ENCODE measurements at regions not wholly inside any gene's neighbourhood (a gene's known extent, or its start where the extent isn't known, plus 50 kb on each side); places are given as distances from the start of the nearest gene placed in this dataset.

DNA sequence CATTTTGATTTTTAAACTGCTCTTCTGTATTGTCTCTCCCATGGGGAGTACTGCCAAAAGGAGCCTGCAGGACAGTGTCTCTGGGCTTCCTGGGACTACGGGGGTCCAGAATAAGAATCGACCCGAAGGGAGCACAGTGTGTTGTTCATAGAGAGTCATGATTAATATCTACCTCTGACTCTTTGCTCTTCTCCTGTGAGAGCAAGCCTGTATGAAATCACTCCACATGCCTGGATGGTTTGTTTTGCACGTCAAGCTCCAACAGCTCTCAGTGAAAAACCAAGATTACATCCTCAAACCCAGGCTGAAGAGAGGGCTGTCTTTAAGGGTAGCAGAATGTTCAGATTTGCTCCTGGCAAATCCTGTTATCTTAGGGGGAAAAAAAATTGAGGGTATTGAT lies 1860.0 kb upstream of the WWC1 start:
- WGBS (ENCODE audit: low lambda C conversion rate, missing lambda C conversion rate): 34% methylated on average over 4 of the region's 4 CpGs
- DNase-seq (ENCODE audit: low spot score): no peak

DNA sequence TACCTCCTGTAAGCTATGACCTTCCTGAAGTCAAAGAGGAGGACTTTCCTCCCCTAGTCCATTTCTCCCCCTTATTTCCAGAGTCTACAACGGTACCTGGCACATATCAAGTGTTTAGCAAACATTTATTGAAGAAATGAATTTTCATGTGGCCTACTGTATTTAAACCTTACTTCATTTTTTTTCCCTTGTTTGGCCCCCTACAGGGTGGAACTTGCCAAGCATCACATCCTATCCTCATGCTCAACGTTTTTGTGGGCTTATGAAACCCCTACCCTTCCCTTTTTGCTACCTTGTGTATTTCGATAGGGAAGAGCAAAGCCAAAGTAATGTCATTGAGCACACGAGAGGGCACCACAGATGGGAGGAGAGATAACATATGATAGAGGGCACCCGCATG lies 1857.8 kb upstream of the WWC1 start:
- no peak overlapping the region for H3K4me3 ChIP-seq
- H3K27ac ChIP-seq: no peak overlapping the region
- no peak overlapping the region for H2AFZ ChIP-seq
- WGBS (ENCODE audit: low lambda C conversion rate, missing lambda C conversion rate): 84% methylated on average over 5 of the region's 5 CpGs
- H3K27me3 ChIP-seq: no peaks in the 10 kb centered on the region
- H3K9me2 ChIP-seq (replicated peaks; ENCODE audit: insufficient read depth): no peaks in the 10 kb centered on the region
- no peaks in the 10 kb centered on the region for H3K4me1 ChIP-seq (ENCODE audit: insufficient read depth)
- H3K9me3 ChIP-seq (ENCODE audit: low read depth): no peaks in the 10 kb centered on the region
- H3K4me2 ChIP-seq: no peak overlapping the region
- TF ChIP-seq EZH2phosphoT487 (IDR thresholded peaks at IDR 0.05; ENCODE audit: low read depth, severe bottlenecking, unreplicated experiment) (no peak), EZH2 (IDR thresholded peaks at IDR 0.05; ENCODE audit: borderline replicate concordance) (no peak)
- TF ChIP-seq, protein P1, sequence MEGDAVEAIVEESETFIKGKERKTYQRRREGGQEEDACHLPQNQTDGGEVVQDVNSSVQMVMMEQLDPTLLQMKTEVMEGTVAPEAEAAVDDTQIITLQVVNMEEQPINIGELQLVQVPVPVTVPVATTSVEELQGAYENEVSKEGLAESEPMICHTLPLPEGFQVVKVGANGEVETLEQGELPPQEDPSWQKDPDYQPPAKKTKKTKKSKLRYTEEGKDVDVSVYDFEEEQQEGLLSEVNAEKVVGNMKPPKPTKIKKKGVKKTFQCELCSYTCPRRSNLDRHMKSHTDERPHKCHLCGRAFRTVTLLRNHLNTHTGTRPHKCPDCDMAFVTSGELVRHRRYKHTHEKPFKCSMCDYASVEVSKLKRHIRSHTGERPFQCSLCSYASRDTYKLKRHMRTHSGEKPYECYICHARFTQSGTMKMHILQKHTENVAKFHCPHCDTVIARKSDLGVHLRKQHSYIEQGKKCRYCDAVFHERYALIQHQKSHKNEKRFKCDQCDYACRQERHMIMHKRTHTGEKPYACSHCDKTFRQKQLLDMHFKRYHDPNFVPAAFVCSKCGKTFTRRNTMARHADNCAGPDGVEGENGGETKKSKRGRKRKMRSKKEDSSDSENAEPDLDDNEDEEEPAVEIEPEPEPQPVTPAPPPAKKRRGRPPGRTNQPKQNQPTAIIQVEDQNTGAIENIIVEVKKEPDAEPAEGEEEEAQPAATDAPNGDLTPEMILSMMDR (IDR thresholded peaks at IDR 0.05; ENCODE audit: poor library complexity): no peak
- DNase-seq (ENCODE audit: low spot score): no peak
- no peaks in the 10 kb centered on the region for H3K36me3 ChIP-seq (replicated peaks; ENCODE audit: insufficient read depth, low read depth)
- no peaks in the 10 kb centered on the region for H4K20me1 ChIP-seq (ENCODE audit: insufficient read depth, poor library complexity, severe bottlenecking)
- no peaks in the 10 kb centered on the region for H3K79me2 ChIP-seq

More for the DNA sequence above, 1860.0 kb upstream of the WWC1 start:
- H3K27ac ChIP-seq: no peak overlapping the region
- H3K36me3 ChIP-seq (replicated peaks; ENCODE audit: insufficient read depth, low read depth): no peaks in the 10 kb centered on the region
- no peaks in the 10 kb centered on the region for H3K4me1 ChIP-seq (ENCODE audit: insufficient read depth)
- no peak overlapping the region for H2AFZ ChIP-seq
- H3K9me3 ChIP-seq (ENCODE audit: low read depth): no peaks in the 10 kb centered on the region
- no peaks in the 10 kb centered on the region for H3K9me2 ChIP-seq (replicated peaks; ENCODE audit: insufficient read depth)
- TF ChIP-seq EZH2 (IDR thresholded peaks at IDR 0.05; ENCODE audit: borderline replicate concordance): no peak
- TF ChIP-seq EZH2phosphoT487 (IDR thresholded peaks at IDR 0.05; ENCODE audit: low read depth, severe bottlenecking, unreplicated experiment): no peak
- TF ChIP-seq, protein P1 (IDR thresholded peaks at IDR 0.05; ENCODE audit: poor library complexity): no peak
- no peaks in the 10 kb centered on the region for H3K27me3 ChIP-seq
- H3K4me3 ChIP-seq: no peak overlapping the region
- no peak overlapping the region for H3K4me2 ChIP-seq
- no peaks in the 10 kb centered on the region for H3K79me2 ChIP-seq
- H4K20me1 ChIP-seq (ENCODE audit: insufficient read depth, poor library complexity, severe bottlenecking): no peaks in the 10 kb centered on the region

DNA sequence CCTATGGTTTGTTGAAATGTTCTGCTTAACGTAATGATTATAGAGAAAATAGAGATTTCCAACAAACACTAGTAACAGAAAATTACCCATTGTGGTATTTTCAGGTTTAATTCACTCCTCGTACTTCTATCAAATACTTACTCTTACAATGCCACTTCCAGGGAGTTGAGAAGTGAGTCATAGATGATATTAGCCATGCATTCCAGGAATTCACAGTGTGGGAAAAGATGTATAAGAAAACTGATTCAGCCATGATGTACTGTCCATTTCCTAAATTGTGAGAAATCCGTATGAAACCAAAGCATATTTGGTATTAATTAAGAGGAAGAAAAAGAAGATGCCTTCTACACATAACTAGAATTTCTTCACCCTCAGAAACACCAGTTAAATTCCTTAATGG lies 1854.6 kb upstream of the WWC1 start:
- no peak overlapping the region for H3K4me3 ChIP-seq
- H3K79me2 ChIP-seq: no peaks in the 10 kb centered on the region
- H3K27me3 ChIP-seq: no peaks in the 10 kb centered on the region
- H3K4me2 ChIP-seq: no peak overlapping the region
- 81% methylated on average over 3 of the region's 3 CpGs for WGBS (ENCODE audit: low lambda C conversion rate, missing lambda C conversion rate)
- H3K27ac ChIP-seq: no peak overlapping the region
- no peaks in the 10 kb centered on the region for H4K20me1 ChIP-seq (ENCODE audit: insufficient read depth, poor library complexity, severe bottlenecking)
- TF ChIP-seq, protein P1 (IDR thresholded peaks at IDR 0.05; ENCODE audit: poor library complexity): no peak
- TF ChIP-seq EZH2 (IDR thresholded peaks at IDR 0.05; ENCODE audit: borderline replicate concordance) (no peak), EZH2phosphoT487 (IDR thresholded peaks at IDR 0.05; ENCODE audit: low read depth, severe bottlenecking, unreplicated experiment) (no peak)
- DNase-seq (ENCODE audit: low spot score): no peak
- no peaks in the 10 kb centered on the region for H3K4me1 ChIP-seq (ENCODE audit: insufficient read depth)
- no peaks in the 10 kb centered on the region for H3K36me3 ChIP-seq (replicated peaks; ENCODE audit: insufficient read depth, low read depth)
- no peaks in the 10 kb centered on the region for H3K9me2 ChIP-seq (replicated peaks; ENCODE audit: insufficient read depth)
- H3K9me3 ChIP-seq (ENCODE audit: low read depth): no peaks in the 10 kb centered on the region
- H2AFZ ChIP-seq: no peak overlapping the region

DNA sequence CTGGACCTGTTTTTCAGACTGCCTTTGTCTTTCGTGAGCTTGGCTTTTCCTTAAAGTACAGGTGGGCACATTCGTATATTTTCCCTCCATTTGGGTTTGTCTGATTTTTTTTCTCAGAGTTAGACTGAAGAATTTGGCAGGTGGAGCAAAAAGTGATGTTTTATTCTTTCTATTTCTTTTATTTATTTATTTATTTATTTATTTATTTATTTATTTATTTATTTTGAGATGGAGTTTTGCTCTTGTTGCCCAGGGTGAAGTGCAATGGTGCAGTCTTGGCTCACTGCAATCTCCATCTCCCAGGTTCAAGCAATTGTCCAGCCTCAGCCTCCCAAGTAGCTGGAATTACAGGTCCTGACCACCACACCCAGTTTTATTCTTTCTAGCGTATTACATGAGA lies 1805.1 kb upstream of the WWC1 start:
- Histone ChIP-seq H3K79me2 (no peaks in the 10 kb centered on the region), H3K27ac (no peak overlapping the region), H2AFZ (no peak overlapping the region), H3K9me2 (replicated peaks; ENCODE audit: insufficient read depth) (no peaks in the 10 kb centered on the region), H3K9me3 (ENCODE audit: low read depth) (no peaks in the 10 kb centered on the region), H3K36me3 (replicated peaks; ENCODE audit: insufficient read depth, low read depth) (no peaks in the 10 kb centered on the region), H3K4me3 (no peak overlapping the region), H4K20me1 (ENCODE audit: insufficient read depth, poor library complexity, severe bottlenecking) (no peaks in the 10 kb centered on the region), H3K4me1 (ENCODE audit: insufficient read depth) (no peaks in the 10 kb centered on the region), H3K4me2 (no peak overlapping the region), H3K27me3 (no peaks in the 10 kb centered on the region)
- no peak for TF ChIP-seq EZH2phosphoT487 (IDR thresholded peaks at IDR 0.05; ENCODE audit: low read depth, severe bottlenecking, unreplicated experiment)
- TF ChIP-seq, protein P1 (IDR thresholded peaks at IDR 0.05; ENCODE audit: poor library complexity): no peak
- no peak for TF ChIP-seq EZH2 (IDR thresholded peaks at IDR 0.05; ENCODE audit: borderline replicate concordance)
- no peak for DNase-seq (ENCODE audit: low spot score)
- 96% methylated on average over 3 of the region's 3 CpGs for WGBS (ENCODE audit: low lambda C conversion rate, missing lambda C conversion rate)

All from hepatocyte (in vitro differentiated cells).